ENCODE measurements at regions not wholly inside any gene's neighbourhood (a gene's known extent, or its start where the extent isn't known, plus 50 kb on each side); places are given as distances from the start of the nearest gene placed in this dataset.
"Not testable (repeated sequence)": the region's sequence is repeated elsewhere in the genome, so short reads cannot be mapped to it uniquely, and the experiment has no call there.

GRCh38 chr16:87046235-87046634 is 271.0 kb downstream of the C16orf95 start:
- H3K27ac ChIP-seq: no peak overlapping the region
- CTCF ChIA-PET: interaction anchor here (1.4 kb wide), 1 partner anchor 16 kb away, joined by 3 read pairs; no protein-coding TSS in a partner anchor
- TF ChIP-seq CTCF (conservative IDR thresholded peaks at IDR 0.05; ENCODE audit: low read depth): no peak
- POLR2A ChIA-PET (ENCODE audit: low non-redundant PET): no interaction called here
- no peak for DNase-seq (ENCODE audit: low spot score)

GRCh38 chr16:87047221-87048037 is 269.8 kb downstream of the C16orf95 start:
- ChIA-PET CTCF (interaction anchor here (0.6 to 1.4 kb wide), 5 partner anchors 10 to 899 kb away, joined by 3 to 5 read pairs (median 4); no protein-coding TSS in a partner anchor), POLR2A (ENCODE audit: low non-redundant PET) (no interaction called here)
- H3K27ac ChIP-seq: no peak overlapping the region
- no peak for TF ChIP-seq CTCF (conservative IDR thresholded peaks at IDR 0.05; ENCODE audit: low read depth)
- DNase-seq (ENCODE audit: low spot score): no peak

GRCh38 chr16:87048038-87048729 is 269.0 kb downstream of the C16orf95 start:
- DNase-seq (ENCODE audit: low spot score): no peak
- ChIA-PET CTCF (interaction anchor here (0.6 to 1.3 kb wide), 3 partner anchors 14 to 231 kb away, joined by 4 to 5 read pairs (median 4); no protein-coding TSS in a partner anchor), POLR2A (ENCODE audit: low non-redundant PET) (no interaction called here)
- no peak overlapping the region for H3K27ac ChIP-seq
- TF ChIP-seq CTCF (conservative IDR thresholded peaks at IDR 0.05; ENCODE audit: low read depth): no peak

GRCh38 chr16:87048730-87049115 is 268.5 kb downstream of the C16orf95 start:
- ChIA-PET POLR2A (ENCODE audit: low non-redundant PET) (no interaction called here), CTCF (interaction anchor here (1.3 kb wide), 1 partner anchor 14 kb away, joined by 4 read pairs; no protein-coding TSS in a partner anchor)
- TF ChIP-seq CTCF (conservative IDR thresholded peaks at IDR 0.05; ENCODE audit: low read depth): no peak
- no peak overlapping the region for H3K27ac ChIP-seq
- DNase-seq (ENCODE audit: low spot score): no peak

- CTCF ChIA-PET; DNase-seq (ENCODE audit: low spot score); POLR2A ChIA-PET (ENCODE audit: low non-redundant PET); H3K27ac ChIP-seq: not testable (repeated sequence)
Observed at GRCh38 chr16:87049216-87049615, 268.0 kb downstream of the C16orf95 start.

- ChIA-PET CTCF (interaction anchor here (1.1 kb wide), 1 partner anchor 486 kb away, joined by 3 read pairs; no protein-coding TSS in a partner anchor), POLR2A (ENCODE audit: low non-redundant PET) (no interaction called here)
- H3K27ac ChIP-seq: no peak overlapping the region
- TF ChIP-seq CTCF (conservative IDR thresholded peaks at IDR 0.05; ENCODE audit: low read depth): no peak
- no peak for DNase-seq (ENCODE audit: low spot score)
Observed at GRCh38 chr16:87050142-87050541, 267.1 kb downstream of the C16orf95 start.

All from RWPE1 (cell line).